PC-3 (cell line): ENCODE measurements at regions not wholly inside any gene's neighbourhood (a gene's known extent, or its start where the extent isn't known, plus 50 kb on each side); places are given as distances from the start of the nearest gene placed in this dataset.

ENCODE experiments used
- ATAC-seq: fragments of 200-7000 bp; cut with Tn5 transposase; 2 replicates; pipeline ENCODE4 v1.9.1; 2020; ENCODE audit warnings: mild to moderate bottlenecking, moderate library complexity
- BruUV-seq: library from RNA; stranded (reverse); fragments of 400-500 nt; replicated peaks from 2 replicates; lab custom pipeline; 2021; lab: Mats Ljungman, UMichigan
- CTCF ChIA-PET: fragments of 300-600 bp; sonication (Branson Sonifier 250); formaldehyde crosslinking; loops from one replicate; lab custom pipeline; 2022; ENCODE audit warnings: antibody characterized with exemption; lab: Charles Lee
- POLR2A ChIA-PET: fragments of 300-600 bp; sonication (Branson Sonifier 250); formaldehyde crosslinking; loops from one replicate; lab custom pipeline; 2022; ENCODE audit warnings: antibody characterized with exemption; ENCODE audit not compliant: unreplicated experiment; lab: Charles Lee
- DNase-seq: peaks from one replicate; pipeline ENCODE4 v3.0.0-alpha.2; 2015
- H2AFZ ChIP-seq: fragments of 300-600 bp; sonication (generic); 2 replicates; pipeline ENCODE4 v1.6.0; 2016; ENCODE audit warnings: antibody characterized with exemption, low read length
- H3F3A ChIP-seq: fragments of 300-600 bp; sonication (generic); one replicate; pipeline ENCODE4 v1.6.0; 2017; ENCODE audit warnings: antibody characterized with exemption, low read length, control low read depth, mild to moderate bottlenecking; ENCODE audit not compliant: unreplicated experiment
- H3K27ac ChIP-seq: fragments of 300-600 bp; sonication (generic); 2 replicates; pipeline ENCODE4 v1.5.1; 2016; ENCODE audit warnings: mild to moderate bottlenecking, low read length
- H3K27me3 ChIP-seq: fragments of 300-600 bp; sonication (generic); 2 replicates; pipeline ENCODE4 v1.6.1; 2016; ENCODE audit warnings: low read length, mixed read lengths
- H3K36me3 ChIP-seq: fragments of 300-600 bp; sonication (generic); 2 replicates; pipeline ENCODE4 v1.6.1; 2016; ENCODE audit warnings: low read depth, mixed run types, low read length, mixed read lengths
- H3K4me1 ChIP-seq: fragments of 300-600 bp; sonication (generic); 2 replicates; pipeline ENCODE4 v1.5.1; 2016; ENCODE audit warnings: low read length; ENCODE audit not compliant: insufficient read depth
- H3K4me2 ChIP-seq: fragments of 300-600 bp; sonication (generic); 2 replicates; pipeline ENCODE4 v1.6.0; 2016; ENCODE audit warnings: low read length
- H3K4me3 ChIP-seq: fragments of 300-600 bp; sonication (generic); 2 replicates; pipeline ENCODE4 v1.5.1; 2016; ENCODE audit warnings: mild to moderate bottlenecking, low read length, mixed read lengths
- H3K79me2 ChIP-seq: fragments of 300-600 bp; sonication (generic); 2 replicates; pipeline ENCODE4 v1.6.1; 2017; ENCODE audit warnings: low read length, mixed read lengths
- H3K9ac ChIP-seq: fragments of 300-600 bp; sonication (generic); 2 replicates; pipeline ENCODE4 v1.6.0; 2016; ENCODE audit warnings: mild to moderate bottlenecking, low read length
- H3K9me2 ChIP-seq: fragments of 300-600 bp; sonication (generic); replicated peaks from 2 replicates; pipeline ENCODE4 v1.6.1; 2016; ENCODE audit warnings: mixed run types, low read length, mixed read lengths
- H3K9me3 ChIP-seq: fragments of 300-600 bp; sonication (generic); 2 replicates; pipeline ENCODE4 v1.6.1; 2016; ENCODE audit warnings: low read length, mixed read lengths
- H4K20me1 ChIP-seq: fragments of 300-600 bp; sonication (generic); 2 replicates; pipeline ENCODE4 v1.6.1; 2016; ENCODE audit warnings: low read length, mixed read lengths
- EZH2 ChIP-seq: fragments of 300-600 bp; sonication (generic); IDR thresholded peaks from one replicate; pipeline ENCODE4 v1.6.1; 2017; ENCODE audit warnings: antibody characterized with exemption, mild to moderate bottlenecking, low read length; ENCODE audit not compliant: unreplicated experiment
- EZH2phosphoT487 ChIP-seq: fragments of 300-600 bp; sonication (generic); IDR thresholded peaks from 2 replicates; pipeline ENCODE4 v1.6.1; 2018; ENCODE audit warnings: mild to moderate bottlenecking, antibody characterized with exemption, low read length, borderline replicate concordance
- intact Hi-C: fragments of 100-400 bp; cut with micrococcal nuclease; formaldehyde crosslinking; loops from 2 replicates; pipeline ENCODE4 v1.9.0; 2023
- TF ChIP-seq, protein P1 (sequence below): fragments of 300-600 bp; sonication (generic); conservative IDR thresholded peaks from 2 replicates; pipeline ENCODE4 v1.5.1; 2017; ENCODE audit warnings: antibody characterized with exemption, low read depth, mild to moderate bottlenecking, low read length

DNA sequence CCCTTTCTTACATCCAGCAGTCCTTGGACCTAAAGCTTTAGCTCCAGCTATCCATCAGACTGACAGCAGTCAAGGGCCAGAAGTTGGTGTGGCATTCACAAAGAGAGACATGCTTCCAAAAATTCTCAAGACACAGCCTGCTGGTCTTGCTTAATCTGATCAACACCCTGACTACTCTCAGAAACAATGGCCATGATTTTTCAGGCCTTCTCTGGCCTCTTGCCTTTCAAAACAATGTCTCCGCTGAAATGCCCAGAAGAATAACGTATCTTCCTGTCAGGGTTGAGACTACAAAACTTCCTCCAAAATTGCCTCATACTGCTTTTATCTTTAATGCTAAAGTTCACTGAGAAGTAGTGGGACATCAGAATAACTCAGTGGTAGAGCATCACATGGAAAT, 205.4 kb upstream of the SETMAR start:
- Histone ChIP-seq H3K9me3 (peaks cover 28% of the 10 kb centered on the region), H3K4me2 (no peak overlapping the region), H3K4me1 (no peaks in the 10 kb centered on the region), H4K20me1 (no peaks in the 10 kb centered on the region), H3K4me3 (no peak overlapping the region), H3F3A (no peaks in the 10 kb centered on the region), H3K9me2 (no peaks in the 10 kb centered on the region), H3K27ac (no peak overlapping the region), H3K9ac (no peak overlapping the region), H3K27me3 (no peaks in the 10 kb centered on the region), H2AFZ (no peak overlapping the region), H3K36me3 (no peaks in the 10 kb centered on the region), H3K79me2 (no peaks in the 10 kb centered on the region)
- DNase-seq (no peak), ATAC-seq (no peak)
- BruUV-seq, result no TSS peak
- TF ChIP-seq EZH2phosphoT487 (no peak), EZH2 (no peak)
- TF ChIP-seq, protein P1, sequence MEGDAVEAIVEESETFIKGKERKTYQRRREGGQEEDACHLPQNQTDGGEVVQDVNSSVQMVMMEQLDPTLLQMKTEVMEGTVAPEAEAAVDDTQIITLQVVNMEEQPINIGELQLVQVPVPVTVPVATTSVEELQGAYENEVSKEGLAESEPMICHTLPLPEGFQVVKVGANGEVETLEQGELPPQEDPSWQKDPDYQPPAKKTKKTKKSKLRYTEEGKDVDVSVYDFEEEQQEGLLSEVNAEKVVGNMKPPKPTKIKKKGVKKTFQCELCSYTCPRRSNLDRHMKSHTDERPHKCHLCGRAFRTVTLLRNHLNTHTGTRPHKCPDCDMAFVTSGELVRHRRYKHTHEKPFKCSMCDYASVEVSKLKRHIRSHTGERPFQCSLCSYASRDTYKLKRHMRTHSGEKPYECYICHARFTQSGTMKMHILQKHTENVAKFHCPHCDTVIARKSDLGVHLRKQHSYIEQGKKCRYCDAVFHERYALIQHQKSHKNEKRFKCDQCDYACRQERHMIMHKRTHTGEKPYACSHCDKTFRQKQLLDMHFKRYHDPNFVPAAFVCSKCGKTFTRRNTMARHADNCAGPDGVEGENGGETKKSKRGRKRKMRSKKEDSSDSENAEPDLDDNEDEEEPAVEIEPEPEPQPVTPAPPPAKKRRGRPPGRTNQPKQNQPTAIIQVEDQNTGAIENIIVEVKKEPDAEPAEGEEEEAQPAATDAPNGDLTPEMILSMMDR, result no peak
- POLR2A ChIA-PET, result no interaction called here
- intact Hi-C loops, result no loop called here
- CTCF ChIA-PET, result no interaction called here

DNA sequence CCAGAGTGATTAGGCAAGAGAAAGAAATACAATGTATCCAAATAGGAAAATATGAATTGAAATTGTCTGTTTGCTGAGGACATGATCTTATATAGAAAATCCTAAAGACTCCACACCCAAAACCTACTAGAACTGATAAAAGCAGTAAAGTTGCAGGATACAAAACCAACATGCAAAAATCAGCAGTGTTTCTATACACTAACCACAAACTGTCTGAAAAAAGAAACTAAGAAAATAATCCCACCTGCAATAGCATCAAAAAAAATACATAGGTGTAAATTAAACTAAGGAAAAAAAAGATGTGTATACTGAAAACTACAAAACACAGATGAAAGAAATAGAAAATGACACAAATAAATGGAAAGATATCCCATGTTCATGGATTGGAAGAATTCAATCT, 203.6 kb upstream of the SETMAR start:
- TF ChIP-seq EZH2phosphoT487, result no peak
- TF ChIP-seq, protein P1, result no peak
- no peak for TF ChIP-seq EZH2
- CTCF ChIA-PET, result no interaction called here

DNA sequence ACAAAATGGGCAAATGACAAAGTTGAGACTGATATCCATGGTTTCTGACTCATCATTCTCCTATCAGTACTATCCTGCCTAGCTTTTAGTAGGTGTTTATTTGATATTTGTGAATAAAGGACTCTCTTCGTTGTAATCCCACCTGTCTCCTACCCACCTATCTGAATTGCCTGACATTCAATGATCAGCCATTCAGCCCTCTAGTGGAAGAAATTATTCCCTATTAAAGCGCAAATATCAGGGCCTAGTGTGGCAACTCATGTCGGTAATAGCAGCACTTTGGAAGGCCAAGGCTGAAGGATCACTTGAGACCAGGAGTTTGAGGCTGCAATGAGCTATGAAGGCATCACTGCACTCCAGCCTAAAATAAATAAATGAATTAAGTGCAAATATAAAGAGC, 195.7 kb upstream of the SETMAR start:
- intact Hi-C loops, result no loop called here
- no peak overlapping the region for H3K4me3 ChIP-seq
- DNase-seq (no peak), ATAC-seq (no peak)
- POLR2A ChIA-PET, result no interaction called here
- no peak overlapping the region for H3K9ac ChIP-seq
- H3K79me2 ChIP-seq, result no peaks in the 10 kb centered on the region
- H3K36me3 ChIP-seq, result no peaks in the 10 kb centered on the region
- H3K9me3 ChIP-seq, result no peaks in the 10 kb centered on the region
- H4K20me1 ChIP-seq, result no peaks in the 10 kb centered on the region
- H2AFZ ChIP-seq, result no peak overlapping the region
- H3K27me3 ChIP-seq, result no peaks in the 10 kb centered on the region
- TF ChIP-seq, protein P1, result no peak
- TF ChIP-seq EZH2, result no peak
- TF ChIP-seq EZH2phosphoT487, result no peak
- no peaks in the 10 kb centered on the region for H3F3A ChIP-seq
- no peaks in the 10 kb centered on the region for H3K4me1 ChIP-seq
- no TSS peak for BruUV-seq
- H3K9me2 ChIP-seq, result no peaks in the 10 kb centered on the region
- no peak overlapping the region for H3K4me2 ChIP-seq
- CTCF ChIA-PET, result no interaction called here
- no peak overlapping the region for H3K27ac ChIP-seq

More for the DNA sequence above, 203.6 kb upstream of the SETMAR start:
- H3K4me3 ChIP-seq, result no peak overlapping the region
- intact Hi-C loops, result no loop called here
- no peak overlapping the region for H3K9ac ChIP-seq
- no peaks in the 10 kb centered on the region for H3K9me2 ChIP-seq
- H4K20me1 ChIP-seq, result no peaks in the 10 kb centered on the region
- H3K9me3 ChIP-seq, result peaks cover 28% of the 10 kb centered on the region
- no peaks in the 10 kb centered on the region for H3K4me1 ChIP-seq
- ATAC-seq (no peak), DNase-seq (no peak)
- no peak overlapping the region for H3K27ac ChIP-seq
- no TSS peak for BruUV-seq
- POLR2A ChIA-PET, result no interaction called here
- H3F3A ChIP-seq, result no peaks in the 10 kb centered on the region
- H3K79me2 ChIP-seq, result no peaks in the 10 kb centered on the region
- H3K36me3 ChIP-seq, result no peaks in the 10 kb centered on the region
- no peak overlapping the region for H3K4me2 ChIP-seq
- no peak overlapping the region for H2AFZ ChIP-seq
- no peaks in the 10 kb centered on the region for H3K27me3 ChIP-seq
